OCI-LY3 (cell line): ENCODE measurements at regions not wholly inside any gene's neighbourhood (a gene's known extent, or its start where the extent isn't known, plus 50 kb on each side); places are given as distances from the start of the nearest gene placed in this dataset.

Experiments used
- H2AFZ ChIP-seq: fragments of 200-600, 300-600 bp; shearing (Covaris generic); 2 replicates; pipeline ENCODE4 v1.6.0; 2014; ENCODE audit warnings: antibody characterized with exemption, low read depth, low read length
- H3K27ac ChIP-seq: fragments of 200-600, 300-600 bp; sonication (generic); 2 replicates; pipeline ENCODE4 v1.5.1; 2014; ENCODE audit warnings: mild to moderate bottlenecking, low read length, moderate library complexity, mixed read lengths
- H3K27me3 ChIP-seq: fragments of 200-600, 300-600 bp; sonication (generic); 2 replicates; pipeline ENCODE4 v1.6.1; 2014; ENCODE audit warnings: low read depth, low read length, mixed read lengths
- H3K36me3 ChIP-seq: fragments of 200-600, 300-600 bp; sonication (generic); replicated peaks from 2 replicates; pipeline ENCODE3; 2014; ENCODE audit warnings: low read depth, low read length, mixed read lengths
- H3K4me1 ChIP-seq: fragments of 300-600, 200-600 bp; sonication (generic); 2 replicates; pipeline ENCODE4 v1.6.1; 2014; ENCODE audit warnings: low read length, mixed read lengths
- H3K4me2 ChIP-seq: fragments of 200-600, 300-600 bp; sonication (generic); 2 replicates; pipeline ENCODE4 v1.6.1; 2014; ENCODE audit warnings: low read length, mixed read lengths
- H3K4me3 ChIP-seq: fragments of 300-600, 200-600 bp; sonication (generic); 2 replicates; pipeline ENCODE4 v1.5.1; 2014; ENCODE audit warnings: antibody characterized with exemption, mild to moderate bottlenecking, low read length, moderate library complexity
- H3K79me2 ChIP-seq: fragments of 300-600, 200-600 bp; shearing (Covaris generic); 2 replicates; pipeline ENCODE4 v1.6.1; 2014; ENCODE audit warnings: mild to moderate bottlenecking, low read length, mixed read lengths
- H3K9ac ChIP-seq: fragments of 300-600, 200-600 bp; shearing (Covaris generic); 2 replicates; pipeline ENCODE4 v1.6.0; 2014; ENCODE audit warnings: mild to moderate bottlenecking, low read length, moderate library complexity
- H3K9me3 ChIP-seq: fragments of 200-600, 300-600 bp; shearing (Covaris generic); 2 replicates; pipeline ENCODE4 v1.6.1; 2014; ENCODE audit warnings: low read length, mixed read lengths; ENCODE audit not compliant: insufficient read depth
- H4K20me1 ChIP-seq: fragments of 200-600, 300-600 bp; sonication (generic); 2 replicates; pipeline ENCODE4 v1.6.1; 2016; ENCODE audit warnings: low read length, mixed read lengths; ENCODE audit not compliant: insufficient read depth
- CTCF ChIP-seq: fragments of 200-600, 300-600 bp; sonication (generic); IDR thresholded peaks from 2 replicates; pipeline ENCODE4 v1.5.1; 2014; ENCODE audit warnings: antibody characterized with exemption, low read length, low read depth
- EZH2phosphoT487 ChIP-seq: fragments of 200-600 bp; shearing (Covaris generic); IDR thresholded peaks from 2 replicates; pipeline ENCODE4 v1.6.1; 2018; ENCODE audit warnings: antibody characterized with exemption, mixed run types, low read depth

DNA sequence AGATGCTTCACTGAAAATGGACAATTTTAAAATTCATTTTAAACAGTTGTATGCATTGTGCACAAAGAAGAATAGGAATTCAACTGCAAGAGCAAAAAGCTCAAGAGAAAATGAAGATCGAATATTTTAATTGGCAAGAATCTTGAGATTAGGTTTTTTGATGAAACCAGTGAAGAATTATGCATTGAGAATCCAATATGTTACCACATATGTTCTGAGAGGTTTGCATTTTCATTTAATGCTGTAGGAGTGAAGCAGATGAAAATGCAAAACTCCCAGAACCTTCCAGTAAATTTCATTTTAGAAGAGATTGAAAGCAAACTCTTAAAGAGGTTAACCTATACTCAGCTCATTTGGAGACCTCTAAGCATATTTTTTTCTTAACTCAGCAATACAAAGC is 298.0 kb downstream of the OLFM3 start:
- no peaks in the 10 kb centered on the region for H3K27me3 ChIP-seq
- no peak overlapping the region for H2AFZ ChIP-seq
- no peak overlapping the region for H3K4me3 ChIP-seq
- H3K79me2 ChIP-seq = no peaks in the 10 kb centered on the region
- H3K9me3 ChIP-seq = no peaks in the 10 kb centered on the region
- H4K20me1 ChIP-seq = no peaks in the 10 kb centered on the region
- no peak overlapping the region for H3K9ac ChIP-seq
- no peak for TF ChIP-seq EZH2phosphoT487
- TF ChIP-seq CTCF = no peak
- H3K4me2 ChIP-seq = no peak overlapping the region
- H3K27ac ChIP-seq = no peak overlapping the region
- no peaks in the 10 kb centered on the region for H3K4me1 ChIP-seq
- H3K36me3 ChIP-seq = no peaks in the 10 kb centered on the region

DNA sequence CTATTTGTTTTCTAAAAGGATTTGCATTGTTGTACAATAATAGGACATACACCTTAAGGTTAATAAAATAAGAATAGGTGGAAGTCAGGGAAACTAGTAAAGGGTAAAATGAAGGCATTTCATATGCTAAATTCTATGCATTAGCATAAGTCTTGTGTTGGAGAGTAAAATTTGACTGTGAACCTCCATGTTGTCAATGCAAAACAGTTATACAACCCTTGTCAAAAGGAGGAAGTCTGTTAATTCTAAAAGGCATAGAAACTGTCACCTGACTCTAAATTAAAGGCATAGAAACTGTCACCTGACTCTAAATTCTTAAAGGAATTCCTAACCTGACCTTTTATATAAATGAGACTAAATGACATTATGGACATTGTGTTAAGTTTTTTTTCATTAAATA is 291.8 kb downstream of the OLFM3 start:
- Histone ChIP-seq H3K79me2 (no peaks in the 10 kb centered on the region), H2AFZ (no peak overlapping the region), H4K20me1 (no peaks in the 10 kb centered on the region), H3K9me3 (no peaks in the 10 kb centered on the region), H3K4me1 (0 out of 2 replicates have a peak, but pooled peaks cover 3% of the 10 kb centered on the region), H3K4me2 (no peak overlapping the region), H3K27me3 (no peaks in the 10 kb centered on the region), H3K9ac (no peak overlapping the region), H3K27ac (no peak overlapping the region), H3K4me3 (no peak overlapping the region), H3K36me3 (no peaks in the 10 kb centered on the region)
- no peak for TF ChIP-seq CTCF
- no peak for TF ChIP-seq EZH2phosphoT487

DNA sequence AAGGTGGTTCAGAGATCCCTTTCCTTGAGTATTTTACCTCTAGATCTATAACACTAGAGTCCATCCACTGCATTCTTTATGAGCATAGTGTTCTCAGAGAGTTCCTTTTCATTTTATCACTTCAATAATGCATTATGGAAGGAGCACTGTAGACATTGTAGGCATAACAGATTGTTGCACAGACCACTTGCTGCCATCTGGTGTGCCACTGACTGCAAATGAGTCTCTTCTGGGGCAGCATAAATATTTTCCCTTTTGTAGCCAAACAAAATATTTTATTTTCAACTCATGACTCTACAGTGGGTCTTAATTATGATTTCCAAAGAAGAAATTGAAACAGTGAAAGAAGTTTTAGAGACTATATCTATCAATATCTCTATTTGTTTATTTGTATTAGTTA is 290.4 kb downstream of the OLFM3 start:
- no peaks in the 10 kb centered on the region for H3K27me3 ChIP-seq
- H2AFZ ChIP-seq = no peak overlapping the region
- H3K79me2 ChIP-seq = no peaks in the 10 kb centered on the region
- H3K4me3 ChIP-seq = no peak overlapping the region
- 0 out of 2 replicates have a peak, but pooled peaks cover 3% of the 10 kb centered on the region for H3K4me1 ChIP-seq
- no peaks in the 10 kb centered on the region for H4K20me1 ChIP-seq
- H3K9me3 ChIP-seq = no peaks in the 10 kb centered on the region
- no peaks in the 10 kb centered on the region for H3K36me3 ChIP-seq
- no peak for TF ChIP-seq EZH2phosphoT487
- TF ChIP-seq CTCF = no peak
- H3K9ac ChIP-seq = no peak overlapping the region
- no peak overlapping the region for H3K27ac ChIP-seq
- H3K4me2 ChIP-seq = no peak overlapping the region

DNA sequence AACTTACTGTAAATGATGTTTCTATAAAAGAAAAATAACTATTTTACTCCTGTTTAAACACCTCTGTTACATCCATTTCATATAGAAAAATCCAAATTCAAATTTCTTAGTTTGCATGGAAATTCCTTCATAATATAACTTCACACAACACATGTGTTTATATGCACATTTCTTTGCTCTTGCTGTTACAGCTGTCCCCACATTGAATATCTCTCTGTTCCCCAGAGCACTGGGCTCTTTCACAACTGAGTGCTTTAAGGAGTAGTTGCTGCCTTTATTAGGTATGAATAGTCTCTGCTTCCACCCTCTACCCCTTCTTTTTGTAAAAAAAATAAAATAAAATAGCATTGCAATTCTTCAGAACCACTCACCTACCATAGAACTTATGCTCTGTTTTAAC is 287.0 kb downstream of the OLFM3 start:
- no peaks in the 10 kb centered on the region for H3K9me3 ChIP-seq
- H4K20me1 ChIP-seq = no peaks in the 10 kb centered on the region
- H3K27ac ChIP-seq = no peak overlapping the region
- H3K4me1 ChIP-seq = 0 out of 2 replicates have a peak, but pooled peaks cover 3% of the 10 kb centered on the region
- no peak overlapping the region for H3K9ac ChIP-seq
- H3K36me3 ChIP-seq = no peaks in the 10 kb centered on the region
- no peaks in the 10 kb centered on the region for H3K27me3 ChIP-seq
- TF ChIP-seq CTCF (no peak), EZH2phosphoT487 (no peak)
- no peaks in the 10 kb centered on the region for H3K79me2 ChIP-seq
- H3K4me2 ChIP-seq = no peak overlapping the region
- H2AFZ ChIP-seq = no peak overlapping the region
- H3K4me3 ChIP-seq = no peak overlapping the region
